Sigmoid colon (tissue), 6 donors: ENCODE measurements at regions not wholly inside any gene's neighbourhood (a gene's known extent, or its start where the extent isn't known, plus 50 kb on each side); places are given as distances from the start of the nearest gene placed in this dataset.

Experiments
- DNase-seq: peaks from one replicate; pipeline ENCODE4 v3.0.0-alpha.2; 2019
- H3K27ac ChIP-seq, 4 donors: fragments of 200-600 bp; sonication (generic); one replicate each; pipeline ENCODE4 v1.5.1; 2016 to 2019; ENCODE audit warnings: mild to moderate bottlenecking in 1 of 4
- H3K27me3 ChIP-seq, 3 donors: fragments of 200-600 bp; sonication (generic); one replicate each; pipeline ENCODE4 v1.5.1; 2019; ENCODE audit warnings: mild to moderate bottlenecking in 1 of 3
- H3K36me3 ChIP-seq, 4 donors: fragments of 200-600 bp; sonication (generic); one replicate each; pipeline ENCODE4 v1.5.1; 2016 to 2019
- H3K4me1 ChIP-seq, 4 donors: fragments of 200-600 bp; sonication (generic); one replicate each; pipeline ENCODE4 v1.5.1; 2017 to 2019
- H3K4me3 ChIP-seq, 4 donors: fragments of 200-600 bp; sonication (generic); one replicate each; pipeline ENCODE4 v1.5.1; 2017 to 2019; ENCODE audit warnings: mild to moderate bottlenecking in 2 of 4, moderate library complexity in 1 of 4
- H3K9me3 ChIP-seq, 4 donors: fragments of 200-600 bp in 3 of 4; sonication (generic) in 3 of 4; one replicate each; pipeline versions ENCODE4 v1.5.1 to v1.6.1; 2013 to 2019
- EP300 ChIP-seq, 4 donors: sonication (generic); formaldehyde crosslinking; IDR thresholded peaks; one replicate each; pipeline ENCODE4 v1.6.1; 2017; ENCODE audit warnings: antibody characterized with exemption in 4 of 4
- POLR2A ChIP-seq, 2 donors: fragments of 450-650 bp; IDR thresholded peaks; one replicate each; pipeline ENCODE4 v1.6.1; 2016; ENCODE audit warnings: antibody characterized with exemption in 2 of 2, mild to moderate bottlenecking in 2 of 2, moderate library complexity in 2 of 2
- POLR2AphosphoS5 ChIP-seq, 4 donors: sonication (generic); formaldehyde crosslinking; IDR thresholded peaks; one replicate each; pipeline ENCODE4 v1.6.1; 2017; ENCODE audit warnings: antibody characterized with exemption in 4 of 4
- WGBS, 2 donors: extraction: QIAGEN DNeasy Blood & Tissue Kit; methylation state at CpG; one replicate each; pipeline ENCODE4 v1.1.7; 2013; 5-methylcytosine and 5-hydroxymethylcytosine counted together
- intact Hi-C: fragments of 100-400 bp; cut with DNase I; formaldehyde crosslinking; loops from one replicate; pipeline ENCODE4 v1.15.1; 2023
- TF ChIP-seq, protein P1 (sequence below), 4 experiments: fragments of 450-650 bp in 3 of 4; fragments of 200-600 bp in 1 of 4; IDR thresholded peaks; one replicate each; pipeline ENCODE4 v1.5.1; 2016 to 2019; ENCODE audit warnings: antibody characterized with exemption in 4 of 4, mild to moderate bottlenecking in 3 of 4, moderate library complexity in 2 of 4
- donor health status: healthy with polysubstance abuse.
- donor health status: healthy.

DNA sequence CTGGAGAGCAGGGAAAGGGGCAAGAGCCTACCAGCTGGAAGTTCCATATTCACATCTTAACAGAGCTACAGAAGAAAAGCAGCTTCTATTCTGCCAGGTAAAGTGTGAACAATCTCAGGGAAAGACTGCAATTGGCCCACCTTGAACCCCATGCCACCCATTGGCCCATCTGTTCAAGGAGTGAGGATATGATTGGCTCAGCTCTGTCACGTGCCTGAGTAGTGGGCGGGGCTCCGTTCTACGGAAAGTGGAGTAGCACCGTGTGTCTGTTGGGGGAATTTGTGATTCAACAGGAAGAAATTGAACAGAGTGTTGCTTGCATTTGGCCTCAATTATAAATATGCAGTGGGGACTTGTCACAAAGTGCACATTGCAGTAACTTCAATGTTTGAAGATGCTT lies 81.8 kb downstream of the MINAR1 start:
- Histone ChIP-seq H3K36me3 (no peaks in the 10 kb centered on the region), H3K27ac (no peak overlapping the region), H3K4me1 (no peaks in the 10 kb centered on the region), H3K4me3 (no peak overlapping the region), H3K27me3 (no peaks in the 10 kb centered on the region), H3K9me3 (no peaks in the 10 kb centered on the region)
- WGBS, 2 donors, result 87 to 91% methylated on average over 5 of the region's 5 CpGs
- TF ChIP-seq POLR2AphosphoS5 (IDR thresholded peaks at IDR 0.05), result no peak
- TF ChIP-seq, protein P1, sequence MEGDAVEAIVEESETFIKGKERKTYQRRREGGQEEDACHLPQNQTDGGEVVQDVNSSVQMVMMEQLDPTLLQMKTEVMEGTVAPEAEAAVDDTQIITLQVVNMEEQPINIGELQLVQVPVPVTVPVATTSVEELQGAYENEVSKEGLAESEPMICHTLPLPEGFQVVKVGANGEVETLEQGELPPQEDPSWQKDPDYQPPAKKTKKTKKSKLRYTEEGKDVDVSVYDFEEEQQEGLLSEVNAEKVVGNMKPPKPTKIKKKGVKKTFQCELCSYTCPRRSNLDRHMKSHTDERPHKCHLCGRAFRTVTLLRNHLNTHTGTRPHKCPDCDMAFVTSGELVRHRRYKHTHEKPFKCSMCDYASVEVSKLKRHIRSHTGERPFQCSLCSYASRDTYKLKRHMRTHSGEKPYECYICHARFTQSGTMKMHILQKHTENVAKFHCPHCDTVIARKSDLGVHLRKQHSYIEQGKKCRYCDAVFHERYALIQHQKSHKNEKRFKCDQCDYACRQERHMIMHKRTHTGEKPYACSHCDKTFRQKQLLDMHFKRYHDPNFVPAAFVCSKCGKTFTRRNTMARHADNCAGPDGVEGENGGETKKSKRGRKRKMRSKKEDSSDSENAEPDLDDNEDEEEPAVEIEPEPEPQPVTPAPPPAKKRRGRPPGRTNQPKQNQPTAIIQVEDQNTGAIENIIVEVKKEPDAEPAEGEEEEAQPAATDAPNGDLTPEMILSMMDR (IDR thresholded peaks at IDR 0.05), result no peak
- no peak for TF ChIP-seq EP300 (IDR thresholded peaks at IDR 0.05)
- no peak for TF ChIP-seq POLR2A (IDR thresholded peaks at IDR 0.05)
- no peak for DNase-seq
- intact Hi-C loops, result no loop called here

DNA sequence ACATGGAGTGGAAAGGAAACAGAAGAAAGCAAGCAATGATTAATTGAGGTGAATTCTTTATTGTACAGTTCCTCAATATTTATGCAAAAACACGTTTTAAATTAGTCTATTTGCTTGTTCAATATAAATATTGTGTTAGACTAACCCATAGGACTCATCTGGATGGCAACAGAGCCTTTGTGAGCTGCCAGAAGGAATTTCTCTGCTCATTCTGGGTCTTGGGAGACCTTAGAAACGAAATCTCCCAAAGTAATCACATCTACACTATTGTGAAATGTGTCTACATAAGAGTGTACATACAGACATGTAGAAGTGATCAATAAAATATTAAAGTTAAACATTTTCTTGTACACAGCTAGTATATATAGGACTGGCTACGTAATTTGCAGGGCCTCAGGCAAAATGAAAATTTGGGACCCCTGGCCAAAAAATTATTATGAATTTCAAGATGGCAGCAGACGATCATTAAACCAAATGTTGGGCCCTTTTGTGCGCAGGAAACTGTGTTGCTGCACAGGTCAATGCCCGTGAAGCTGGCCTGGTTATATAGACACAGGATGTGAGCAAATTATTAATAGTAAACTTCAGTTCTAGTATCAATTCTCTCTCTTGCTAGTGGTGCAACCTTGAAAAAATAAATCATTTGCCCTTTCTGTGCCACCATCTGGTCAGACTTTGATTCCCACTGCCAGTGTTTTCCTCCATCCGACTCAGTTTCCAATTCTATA lies 83.3 kb downstream of the MINAR1 start:
- Histone ChIP-seq H3K36me3 (no peaks in the 10 kb centered on the region), H3K27me3 (no peaks in the 10 kb centered on the region), H3K4me1 (no peaks in the 10 kb centered on the region), H3K27ac (no peak overlapping the region), H3K9me3 (no peaks in the 10 kb centered on the region), H3K4me3 (no peak overlapping the region)
- no peak for DNase-seq
- intact Hi-C loops, result no loop called here
- WGBS, 2 donors, result 72 to 76% methylated on average over 7 of the region's 7 CpGs
- no peak for TF ChIP-seq EP300 (IDR thresholded peaks at IDR 0.05)
- TF ChIP-seq, protein P1 (IDR thresholded peaks at IDR 0.05), result no peak
- TF ChIP-seq POLR2A (IDR thresholded peaks at IDR 0.05), result no peak
- no peak for TF ChIP-seq POLR2AphosphoS5 (IDR thresholded peaks at IDR 0.05)

DNA sequence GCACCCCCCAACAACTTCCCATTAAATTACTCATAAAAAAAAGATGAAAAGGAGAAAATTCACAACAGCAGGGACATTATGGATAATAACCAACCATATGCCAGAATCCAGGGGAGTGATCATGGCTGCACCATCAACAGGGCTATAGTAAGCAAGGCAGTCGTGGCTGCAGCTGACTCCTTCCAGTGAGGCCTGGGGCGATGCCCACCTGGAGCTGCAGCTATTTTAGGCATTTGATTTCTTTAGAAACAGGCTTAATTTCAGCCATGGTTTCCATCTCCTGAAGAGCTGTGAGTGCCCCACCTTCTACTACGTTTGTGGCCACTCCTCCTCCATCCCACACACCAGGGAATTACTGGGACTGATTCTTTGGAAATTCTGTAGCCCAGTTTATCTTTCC lies 84.0 kb downstream of the MINAR1 start:
- intact Hi-C loops, result no loop called here
- no peak for TF ChIP-seq POLR2AphosphoS5 (IDR thresholded peaks at IDR 0.05)
- TF ChIP-seq POLR2A (IDR thresholded peaks at IDR 0.05), result no peak

DNA sequence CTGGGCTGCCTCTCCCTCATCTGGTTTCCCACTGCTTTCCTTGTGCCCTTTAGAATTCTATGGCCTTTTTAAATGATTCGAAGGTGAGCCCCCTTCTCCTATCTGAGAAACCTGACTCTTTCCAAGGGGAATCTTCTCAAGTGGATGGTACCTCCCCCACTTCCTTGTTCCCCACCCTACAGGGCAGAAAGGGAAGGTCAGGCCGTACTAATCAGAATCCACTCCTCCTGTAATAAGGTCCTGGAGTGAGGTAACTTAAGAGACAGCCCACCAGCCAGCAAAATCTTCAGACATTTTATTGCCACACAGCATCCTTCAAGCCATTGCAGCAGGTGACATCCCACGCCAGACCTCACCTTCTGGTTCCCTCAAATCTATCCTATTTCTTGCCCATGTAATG lies 84.5 kb downstream of the MINAR1 start:
- no peak overlapping the region for H3K4me3 ChIP-seq
- WGBS, 2 donors, result 81 to 85% methylated on average over 3 of the region's 3 CpGs
- no peaks in the 10 kb centered on the region for H3K36me3 ChIP-seq
- no peaks in the 10 kb centered on the region for H3K27me3 ChIP-seq
- H3K9me3 ChIP-seq, result no peaks in the 10 kb centered on the region
- intact Hi-C loops, result no loop called here
- no peak overlapping the region for H3K27ac ChIP-seq
- no peaks in the 10 kb centered on the region for H3K4me1 ChIP-seq
- no peak for TF ChIP-seq POLR2A (IDR thresholded peaks at IDR 0.05)
- TF ChIP-seq, protein P1 (IDR thresholded peaks at IDR 0.05), result no peak
- no peak for DNase-seq

More for the DNA sequence above, 84.0 kb downstream of the MINAR1 start:
- no peak for DNase-seq
- H3K4me1 ChIP-seq, result no peaks in the 10 kb centered on the region
- H3K36me3 ChIP-seq, result no peaks in the 10 kb centered on the region
- H3K9me3 ChIP-seq, result no peaks in the 10 kb centered on the region
- H3K27me3 ChIP-seq, result no peaks in the 10 kb centered on the region
- no peak overlapping the region for H3K4me3 ChIP-seq
- WGBS, 2 donors, result 66 to 67% methylated on average over 3 of the region's 3 CpGs
- H3K27ac ChIP-seq, result no peak overlapping the region

DNA sequence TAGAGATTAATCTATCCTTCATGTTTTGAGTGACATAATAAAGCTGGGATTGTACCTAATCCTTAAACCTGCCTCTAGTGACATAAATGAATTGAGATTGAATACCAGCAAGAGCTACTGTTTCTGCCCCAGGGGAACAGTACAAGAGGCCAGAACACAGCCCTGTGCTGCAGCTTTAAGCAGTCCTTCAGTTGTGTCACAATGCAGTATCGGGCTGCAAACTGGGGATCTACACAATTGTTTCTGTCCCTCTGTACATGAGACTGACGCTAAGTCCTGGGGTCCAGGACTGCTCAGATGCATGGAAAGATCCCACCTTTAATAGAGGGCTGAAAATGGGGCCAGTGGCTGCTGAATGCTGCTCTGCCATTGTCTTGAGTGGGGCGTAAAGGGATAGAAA lies 87.5 kb downstream of the MINAR1 start:
- Histone ChIP-seq H3K27me3 (no peaks in the 10 kb centered on the region), H3K9me3 (no peaks in the 10 kb centered on the region), H3K4me1 (no peaks in the 10 kb centered on the region), H3K27ac (no peak overlapping the region), H3K4me3 (no peak overlapping the region), H3K36me3 (no peaks in the 10 kb centered on the region)
- DNase-seq, result no peak
- 88 to 91% methylated on average over 3 of the region's 3 CpGs for WGBS, 2 donors
- TF ChIP-seq, protein P1 (IDR thresholded peaks at IDR 0.05), result no peak
- TF ChIP-seq POLR2A (IDR thresholded peaks at IDR 0.05), result no peak
- TF ChIP-seq POLR2AphosphoS5 (IDR thresholded peaks at IDR 0.05), result no peak
- no peak for TF ChIP-seq EP300 (IDR thresholded peaks at IDR 0.05)
- intact Hi-C loops, result no loop called here
